GM10847 (cell line): ENCODE measurements at regions not wholly inside any gene's neighbourhood (a gene's known extent, or its start where the extent isn't known, plus 50 kb on each side); places are given as distances from the start of the nearest gene placed in this dataset.

Source experiments
- POLR2A ChIP-seq: IDR thresholded peaks from 2 replicates; pipeline ENCODE4 v1.6.1; 2011; ENCODE audit not compliant: insufficient read length; ENCODE audit errors: extremely low read depth

DNA sequence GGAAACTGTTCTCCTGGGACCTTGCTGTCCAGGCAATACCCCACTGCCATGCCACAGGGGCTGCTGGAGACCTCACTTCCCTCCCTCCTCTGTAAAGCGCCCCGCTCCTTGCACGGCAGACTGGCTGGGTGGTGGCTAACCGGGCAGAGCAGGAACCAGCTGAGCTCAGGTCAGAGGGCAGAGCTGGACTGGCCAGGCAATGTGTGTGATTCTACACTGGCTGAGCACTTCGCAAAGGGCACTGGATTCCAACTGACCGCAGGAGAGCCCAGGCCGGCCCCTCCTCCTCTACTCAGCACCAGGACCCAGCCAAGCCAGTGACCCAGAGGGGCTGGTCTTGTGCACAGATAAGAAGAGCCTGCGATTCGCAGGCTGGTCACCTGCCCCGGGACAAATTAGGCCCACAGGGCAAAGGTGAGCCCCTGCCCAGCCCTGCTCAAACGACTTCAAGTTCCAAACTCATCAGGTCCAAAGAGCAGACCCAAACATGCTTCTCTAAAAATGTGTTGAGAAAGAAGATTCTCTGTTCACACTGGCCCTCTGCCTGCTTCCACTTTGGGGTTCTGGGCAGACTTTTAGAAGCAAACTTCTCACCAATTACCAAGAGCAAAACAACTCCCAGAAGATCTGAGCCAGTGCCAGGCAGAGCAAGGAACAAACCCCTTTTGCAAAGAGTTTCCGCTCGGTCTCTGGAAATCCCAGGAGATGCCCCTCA is 54.9 kb upstream of the DIO3 start:
- TF ChIP-seq POLR2A: no peak

DNA sequence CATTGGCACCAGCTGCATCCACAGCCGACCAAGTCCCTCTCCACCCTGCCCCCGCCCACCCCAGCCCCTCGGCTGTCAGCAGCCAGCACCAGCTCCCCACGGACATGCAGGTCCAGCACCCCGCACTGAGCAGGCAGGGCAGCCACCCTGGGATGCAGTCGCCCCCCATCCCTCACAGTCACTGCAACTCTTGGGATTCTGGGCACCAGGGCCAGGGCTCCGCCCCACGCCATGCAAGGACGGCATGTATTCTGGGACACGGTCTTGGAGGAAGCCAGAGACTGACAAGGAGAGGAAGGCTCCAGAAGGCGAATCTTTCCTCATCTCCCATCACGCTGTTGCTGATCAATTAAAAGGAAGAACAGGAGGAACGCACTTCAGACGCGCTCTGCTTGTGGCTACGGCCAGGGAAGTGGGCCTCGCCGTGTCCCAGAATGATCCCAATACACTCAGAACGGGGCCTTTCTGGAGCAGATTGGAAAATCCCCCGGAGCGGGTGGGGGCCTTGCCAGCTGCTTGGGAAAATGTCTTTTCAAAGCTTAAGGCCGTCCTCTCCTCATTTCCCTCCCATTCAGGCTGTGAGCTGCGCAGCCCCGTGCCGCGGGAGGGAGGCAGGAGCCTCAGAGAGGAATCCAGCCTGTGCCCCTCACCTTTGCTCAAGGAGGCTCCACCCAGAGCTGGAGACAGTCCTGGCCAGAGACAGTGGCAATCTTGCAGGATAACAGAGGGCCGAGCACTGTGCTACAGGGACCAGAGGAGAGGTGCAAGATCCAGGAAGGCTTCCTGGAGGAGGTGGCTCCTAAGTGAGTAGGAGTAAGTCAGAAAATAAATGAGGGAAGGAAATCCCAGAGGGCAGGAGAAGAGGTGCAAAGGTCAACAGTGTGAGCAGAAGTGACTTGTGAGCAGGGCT is 54.1 kb upstream of the DIO3 start:
- TF ChIP-seq POLR2A: no peak

DNA sequence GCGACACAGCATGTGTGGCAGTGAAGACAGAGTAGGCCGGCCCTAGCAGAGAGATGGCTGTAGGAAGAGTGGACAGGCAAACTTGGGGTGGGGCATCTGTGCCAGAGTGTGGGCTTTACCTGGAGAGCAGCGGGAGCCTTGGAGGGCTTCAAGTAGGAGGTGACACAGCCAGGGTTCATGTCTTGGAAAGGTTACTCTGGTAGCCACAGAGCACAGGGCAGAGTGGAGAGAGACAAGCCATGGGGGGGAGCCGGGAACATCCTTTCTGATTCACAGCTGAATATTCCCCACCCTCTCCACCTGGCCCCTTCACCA is 53.5 kb upstream of the DIO3 start:
- TF ChIP-seq POLR2A: no peak

DNA sequence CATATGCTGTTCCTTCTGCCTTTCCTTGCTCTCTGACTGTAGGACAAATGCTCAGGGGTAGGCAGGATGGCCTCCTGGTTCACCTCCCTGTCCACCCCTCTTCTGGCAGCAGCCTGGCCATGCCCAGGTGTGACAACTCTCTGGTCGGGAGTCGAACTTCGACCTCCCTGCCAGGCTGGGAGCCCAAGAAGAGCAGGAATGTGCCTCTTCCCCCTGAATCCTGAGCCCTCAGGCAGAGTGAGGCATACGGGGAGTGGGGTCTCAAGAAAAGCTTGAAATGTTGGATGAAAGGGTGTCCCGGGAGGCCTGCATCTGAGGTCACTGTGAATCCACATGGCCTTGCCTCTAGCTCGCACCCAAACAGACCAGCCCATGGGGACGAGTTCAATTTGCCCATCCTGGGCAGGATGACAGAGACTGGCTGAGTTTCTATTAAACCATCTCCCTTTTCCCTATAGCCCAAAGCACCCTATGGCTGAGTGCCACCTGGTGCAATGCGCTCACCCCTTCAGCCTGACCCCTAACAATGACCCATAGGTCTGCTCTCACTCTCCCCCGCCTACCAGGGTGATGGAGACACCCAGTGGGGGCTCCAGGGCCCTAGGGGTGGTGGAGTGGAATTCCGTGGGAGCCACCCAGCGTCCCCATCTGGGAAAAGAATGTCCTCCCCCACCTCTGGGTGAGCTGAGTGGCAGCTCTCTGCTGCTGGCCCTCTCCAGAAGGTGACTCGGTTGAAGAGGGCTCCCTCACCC is 52.9 kb upstream of the DIO3 start:
- TF ChIP-seq POLR2A: no peak

DNA sequence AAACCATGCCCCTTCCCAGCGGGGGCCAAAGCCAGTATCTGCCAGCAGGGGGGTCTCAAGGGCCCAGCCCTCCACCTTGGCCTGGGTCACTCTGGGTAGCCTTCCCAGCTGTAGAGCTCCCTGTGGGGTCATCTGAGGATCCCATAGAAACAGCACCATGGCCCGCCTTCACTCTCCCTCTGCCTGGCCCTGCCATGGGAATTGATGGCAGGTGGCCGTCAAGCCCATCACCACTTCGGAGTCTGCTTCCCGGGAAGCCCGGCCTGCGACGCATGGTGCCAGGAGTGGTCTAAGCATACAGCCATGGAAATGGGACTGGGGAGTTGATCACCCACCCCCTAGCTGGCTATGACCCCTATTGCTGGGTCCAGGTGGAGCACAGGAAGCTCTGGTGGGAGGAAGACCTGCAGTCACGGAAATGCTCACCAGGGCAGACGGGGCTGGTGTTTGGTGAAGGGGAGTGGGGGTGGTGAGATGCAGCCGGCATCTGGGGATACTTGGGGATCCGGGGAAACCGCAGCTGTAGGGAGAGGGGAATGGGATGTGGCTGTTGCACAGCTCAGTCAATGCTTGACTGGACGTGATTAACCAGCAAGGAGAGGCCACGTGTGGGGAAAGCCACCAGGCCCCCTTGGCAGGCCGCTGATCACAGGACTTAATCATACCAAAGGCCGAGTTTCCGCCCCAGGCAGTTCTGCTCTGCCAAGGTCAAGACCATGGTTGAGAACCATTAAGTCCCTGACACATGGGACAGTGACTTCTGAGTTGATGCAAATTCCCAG is 52.2 kb upstream of the DIO3 start:
- no peak for TF ChIP-seq POLR2A

DNA sequence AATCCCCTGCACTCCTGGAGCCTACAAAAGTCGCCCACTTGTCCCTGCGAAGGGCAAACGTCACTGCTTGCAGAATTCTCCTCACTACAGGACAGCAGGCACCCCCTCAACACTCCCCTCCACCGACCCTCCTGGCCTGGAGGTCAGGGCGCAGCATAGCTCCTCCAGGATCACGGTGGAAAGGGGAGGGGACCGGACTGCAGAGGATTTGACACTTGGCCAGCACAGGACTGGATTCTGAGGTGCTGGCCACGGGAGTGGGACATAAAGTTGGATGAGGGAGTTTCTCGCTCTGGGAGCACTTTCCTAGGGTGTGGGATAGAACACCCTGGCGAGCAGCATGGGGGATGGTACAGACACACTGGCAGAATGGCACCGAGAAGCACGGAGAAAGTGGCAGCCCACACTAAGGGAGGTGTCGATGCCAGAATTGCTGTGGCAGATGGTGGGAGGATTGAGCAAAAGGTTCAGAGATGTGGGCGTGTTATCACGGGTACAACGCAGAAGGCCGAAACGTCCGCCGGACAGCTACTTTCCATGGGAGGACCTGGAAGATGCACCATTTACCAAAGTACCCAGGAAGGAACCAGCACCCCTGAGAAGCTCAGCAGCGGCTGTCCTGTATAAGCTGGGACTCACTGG is 51.4 kb upstream of the DIO3 start:
- no peak for TF ChIP-seq POLR2A

DNA sequence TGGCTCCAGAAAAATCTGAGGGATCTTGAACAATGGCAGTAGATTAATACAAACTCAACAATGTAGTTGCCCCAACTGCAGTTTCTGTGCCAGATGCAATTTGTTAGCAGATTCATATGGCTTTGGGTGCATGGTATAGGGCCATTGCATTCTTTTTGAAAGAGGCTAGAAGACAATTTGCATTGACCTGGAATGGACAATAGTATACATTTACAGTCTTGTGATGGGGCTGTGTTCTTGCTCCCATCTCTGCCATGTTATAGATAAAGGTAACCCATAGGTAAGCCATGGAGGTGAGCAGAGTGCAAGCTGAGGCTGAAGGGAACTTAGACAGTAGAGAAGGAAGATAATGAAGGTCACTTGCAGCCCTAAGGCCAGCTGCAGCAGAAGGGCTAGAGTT is 50.1 kb upstream of the DIO3 start:
- no peak for TF ChIP-seq POLR2A
